Activated CD4-positive, alpha-beta T cell treated with anti-CD3 and anti-CD28 coated beads for 36 hours (primary cell): ENCODE measurements at regions not wholly inside any gene's neighbourhood (a gene's known extent, or its start where the extent isn't known, plus 50 kb on each side); places are given as distances from the start of the nearest gene placed in this dataset.

Experiments
- ATAC-seq: fragments of 200-7000 bp; cut with Tn5 transposase; one replicate; pipeline ENCODE4 v1.10.0; 2021; ENCODE audit warnings: mild to moderate bottlenecking, moderate library complexity
- CTCF ChIA-PET: fragments of 350-600 bp; sonication (Branson Sonifier 250); formaldehyde crosslinking; loops from one replicate; lab custom pipeline; 2021; ENCODE audit warnings: antibody characterized with exemption; lab: Charles Lee
- POLR2A ChIA-PET: fragments of 350-600 bp; sonication (Branson Sonifier 250); formaldehyde crosslinking; loops from one replicate; lab custom pipeline; 2021; ENCODE audit warnings: antibody characterized with exemption, inconsistent platforms; lab: Charles Lee
- DNase-seq: peaks from one replicate; pipeline ENCODE4 v3.0.0-alpha.2; 2020
- H3K27ac Mint-ChIP-seq: one replicate; pipeline ENCODE4 v1.8.0; 2021; ENCODE audit warnings: mixed read lengths
- H3K27me3 Mint-ChIP-seq: one replicate; pipeline ENCODE4 v1.8.0; 2021; ENCODE audit warnings: mixed read lengths
- H3K36me3 Mint-ChIP-seq: one replicate; pipeline ENCODE4 v1.8.0; 2021; ENCODE audit warnings: low read depth, mixed read lengths
- H3K4me1 Mint-ChIP-seq: one replicate; pipeline ENCODE4 v1.8.0; 2021; ENCODE audit warnings: mixed read lengths
- H3K4me3 Mint-ChIP-seq: one replicate; pipeline ENCODE4 v1.8.0; 2021; ENCODE audit warnings: mild to moderate bottlenecking, moderate library complexity, mixed read lengths
- H3K9me3 Mint-ChIP-seq: one replicate; pipeline ENCODE4 v1.8.0; 2021; ENCODE audit warnings: low read depth, mixed read lengths
- intact Hi-C, 2 experiments: fragments of 100-400 bp; cut with DNase I in 1 of 2; cut with micrococcal nuclease in 1 of 2; formaldehyde crosslinking; loops; one replicate each; pipeline versions ENCODE4 v1.14.2 to v1.15.1; 2022 to 2024; cut with DNase I, micrococcal nuclease

DNA sequence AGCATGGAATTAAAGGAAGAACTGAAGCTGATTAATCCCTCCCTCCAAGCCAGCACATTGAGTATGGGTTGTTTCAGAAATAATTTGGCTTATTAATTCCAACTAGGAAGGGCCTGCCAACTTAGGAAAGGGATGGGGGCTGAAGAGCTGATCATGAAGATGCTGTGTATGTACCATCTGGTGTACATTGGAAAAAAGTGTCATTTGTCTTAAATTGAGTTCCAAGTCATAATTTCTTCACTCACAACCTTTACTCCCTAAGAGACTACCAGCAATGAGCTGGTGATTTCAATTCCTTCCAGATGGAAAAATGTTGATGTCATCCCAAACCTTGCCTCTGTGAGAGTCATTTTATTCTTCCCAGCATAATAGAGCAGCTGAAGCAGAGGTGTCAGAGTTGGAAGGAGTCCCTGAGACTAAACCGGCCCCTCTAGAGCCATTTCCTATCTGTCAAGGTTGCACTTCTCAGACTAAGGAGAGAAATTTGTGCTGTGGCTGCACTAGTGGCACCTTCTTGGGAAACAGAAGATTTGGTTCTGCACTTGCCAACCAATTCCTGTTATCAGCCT, 79.4 kb downstream of the GTPBP8 start:
- Mint-ChIP-seq H3K27me3 (no peaks in the 10 kb centered on the region), H3K36me3 (peaks cover 37% of the 10 kb centered on the region), H3K4me3 (no peak overlapping the region), H3K9me3 (peaks cover 20% of the 10 kb centered on the region), H3K27ac (no peak overlapping the region), H3K4me1 (no peaks in the 10 kb centered on the region)
- ATAC-seq = no peak
- CTCF ChIA-PET = no interaction called here
- no peak for DNase-seq
- intact Hi-C loops = no loop called here
- POLR2A ChIA-PET = no interaction called here

DNA sequence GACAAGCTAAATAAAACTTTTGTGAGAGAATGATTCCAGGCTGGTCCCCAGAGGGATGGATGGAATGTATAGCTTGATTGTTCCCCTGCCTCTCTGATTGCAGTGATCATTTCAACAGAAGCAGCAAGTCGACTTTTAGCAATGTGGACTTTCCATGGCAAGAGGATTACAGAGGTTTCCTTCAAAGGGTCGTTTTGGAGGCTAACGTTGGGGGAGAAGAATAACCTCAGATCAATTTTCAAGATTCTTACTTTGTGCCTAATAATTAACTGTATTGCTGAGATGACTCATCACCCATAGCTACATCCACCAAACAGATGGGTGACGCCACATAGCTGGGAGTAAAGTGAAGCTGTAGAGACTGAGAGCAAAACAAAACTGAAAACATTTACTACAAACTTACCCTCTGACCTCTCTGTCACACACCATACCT, 79.9 kb downstream of the GTPBP8 start:
- DNase-seq (no peak), ATAC-seq (no peak)
- POLR2A ChIA-PET = no interaction called here
- H3K9me3 Mint-ChIP-seq = peaks cover 17% of the 10 kb centered on the region
- intact Hi-C loops = no loop called here
- no peaks in the 10 kb centered on the region for H3K4me1 Mint-ChIP-seq
- H3K4me3 Mint-ChIP-seq = no peak overlapping the region
- no peak overlapping the region for H3K27ac Mint-ChIP-seq
- no peaks in the 10 kb centered on the region for H3K27me3 Mint-ChIP-seq
- peaks cover 33% of the 10 kb centered on the region for H3K36me3 Mint-ChIP-seq
- CTCF ChIA-PET = interaction anchor here (0.7 kb wide), 1 partner anchor 10 kb away, joined by 4 read pairs; no protein-coding TSS in a partner anchor

DNA sequence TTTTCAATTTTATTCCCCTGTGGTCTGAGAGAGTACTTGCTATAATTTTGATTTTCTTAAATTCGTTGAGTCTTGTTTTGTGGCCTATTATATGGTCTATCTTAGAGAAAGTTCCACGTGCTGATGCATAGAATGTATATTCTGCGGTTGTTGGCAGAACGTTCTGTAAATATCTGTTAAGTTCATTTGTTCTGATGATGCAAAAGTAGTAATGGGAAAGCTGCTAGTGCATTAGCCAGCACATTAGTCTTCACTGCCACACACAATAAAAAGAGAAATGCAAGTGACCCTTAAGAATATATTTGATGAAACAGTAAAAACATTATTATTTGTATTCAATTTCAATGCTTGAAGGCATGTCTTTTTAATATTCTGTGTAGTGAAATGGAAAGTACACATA, 84.8 kb downstream of the GTPBP8 start:
- CTCF ChIA-PET = interaction anchor here (0.6 kb wide), 1 partner anchor 267 kb away, joined by 3 read pairs; no protein-coding TSS in a partner anchor
- Mint-ChIP-seq H3K27ac (no peak overlapping the region), H3K4me1 (no peaks in the 10 kb centered on the region), H3K36me3 (peaks cover 10% of the 10 kb centered on the region), H3K27me3 (no peaks in the 10 kb centered on the region), H3K4me3 (no peak overlapping the region), H3K9me3 (no peaks in the 10 kb centered on the region)
- DNase-seq (no peak), ATAC-seq (no peak)
- intact Hi-C loops = no loop called here
- POLR2A ChIA-PET = no interaction called here

DNA sequence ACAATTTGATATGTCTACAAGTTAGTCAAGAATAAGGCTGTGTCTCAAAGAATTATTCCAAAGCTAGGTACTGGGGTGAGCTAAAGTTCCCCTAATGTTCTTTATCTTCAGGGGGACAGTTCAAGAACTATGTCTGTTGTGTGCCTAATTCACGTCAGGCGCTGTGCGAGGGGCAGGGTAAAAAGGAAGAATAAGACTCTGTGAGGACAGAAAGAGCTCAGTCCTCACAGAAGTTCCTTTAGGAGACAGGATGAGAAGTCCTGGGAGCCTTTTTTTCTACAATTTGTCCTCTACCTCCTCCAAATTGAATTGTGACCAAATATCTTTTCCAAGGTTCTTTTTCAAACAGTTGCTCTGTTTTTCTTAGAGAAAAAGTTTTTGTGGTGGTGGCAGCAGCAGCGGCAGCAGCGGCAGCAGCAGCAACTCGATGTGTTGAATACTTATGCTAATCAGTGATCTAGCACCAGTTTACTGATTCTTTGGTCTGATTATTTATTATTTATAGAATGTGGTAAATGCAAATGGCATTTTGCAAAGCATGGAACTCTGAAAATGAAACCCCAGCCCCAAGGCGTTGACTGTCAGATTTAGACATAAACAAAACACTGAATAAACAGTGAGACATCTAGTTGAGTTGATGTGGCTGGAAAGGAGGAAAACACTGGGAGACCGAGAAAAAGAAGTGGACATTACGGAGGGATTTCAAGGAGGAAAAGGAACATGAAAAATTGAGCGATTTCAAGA, 88.6 kb downstream of the GTPBP8 start:
- ATAC-seq = no peak
- intact Hi-C loops = no loop called here
- no peak overlapping the region for H3K27ac Mint-ChIP-seq
- H3K4me1 Mint-ChIP-seq = no peaks in the 10 kb centered on the region
- peaks cover 2% of the 10 kb centered on the region for H3K36me3 Mint-ChIP-seq
- ChIA-PET POLR2A (interaction anchor here (0.5 kb wide), 1 partner anchor 278 kb away, joined by 3 read pairs; no protein-coding TSS in a partner anchor), CTCF (interaction anchor here (1.8 kb wide), 1 partner anchor 9 kb away, joined by 5 read pairs; no protein-coding TSS in a partner anchor)
- DNase-seq = no peak
- no peak overlapping the region for H3K4me3 Mint-ChIP-seq
- no peaks in the 10 kb centered on the region for H3K27me3 Mint-ChIP-seq
- H3K9me3 Mint-ChIP-seq = no peaks in the 10 kb centered on the region

DNA sequence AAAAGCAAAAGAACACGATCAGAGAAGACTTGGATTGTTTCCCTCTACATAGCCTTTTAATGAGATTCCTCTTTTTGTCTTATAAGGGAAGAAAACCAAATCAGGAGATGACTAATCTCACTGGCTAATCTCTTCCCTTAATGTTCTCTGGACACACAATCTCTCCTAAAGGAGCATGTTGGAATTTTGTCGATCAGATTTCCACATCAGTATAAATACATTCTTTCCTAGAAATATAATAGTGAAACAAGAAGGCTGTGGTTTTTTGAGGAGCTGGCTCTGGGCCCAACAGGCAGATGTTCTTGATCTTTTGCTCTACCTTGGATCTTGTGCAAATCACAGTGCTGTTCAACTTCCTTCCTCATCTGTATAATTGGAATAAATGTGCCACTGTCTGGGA, 94.0 kb downstream of the GTPBP8 start:
- intact Hi-C loops = no loop called here
- Mint-ChIP-seq H3K4me3 (no peak overlapping the region), H3K36me3 (peaks cover 12% of the 10 kb centered on the region), H3K27me3 (no peaks in the 10 kb centered on the region), H3K4me1 (peaks cover 5% of the 10 kb centered on the region), H3K27ac (no peak overlapping the region), H3K9me3 (no peaks in the 10 kb centered on the region)
- no peak for DNase-seq
- ChIA-PET CTCF (interaction anchor here (0.9 kb wide), 1 partner anchor 204 kb away, joined by 6 read pairs; no protein-coding TSS in a partner anchor), POLR2A (interaction anchor here (0.6 kb wide), 1 partner anchor 255 kb away, joined by 3 read pairs; no protein-coding TSS in a partner anchor)
- no peak for ATAC-seq

DNA sequence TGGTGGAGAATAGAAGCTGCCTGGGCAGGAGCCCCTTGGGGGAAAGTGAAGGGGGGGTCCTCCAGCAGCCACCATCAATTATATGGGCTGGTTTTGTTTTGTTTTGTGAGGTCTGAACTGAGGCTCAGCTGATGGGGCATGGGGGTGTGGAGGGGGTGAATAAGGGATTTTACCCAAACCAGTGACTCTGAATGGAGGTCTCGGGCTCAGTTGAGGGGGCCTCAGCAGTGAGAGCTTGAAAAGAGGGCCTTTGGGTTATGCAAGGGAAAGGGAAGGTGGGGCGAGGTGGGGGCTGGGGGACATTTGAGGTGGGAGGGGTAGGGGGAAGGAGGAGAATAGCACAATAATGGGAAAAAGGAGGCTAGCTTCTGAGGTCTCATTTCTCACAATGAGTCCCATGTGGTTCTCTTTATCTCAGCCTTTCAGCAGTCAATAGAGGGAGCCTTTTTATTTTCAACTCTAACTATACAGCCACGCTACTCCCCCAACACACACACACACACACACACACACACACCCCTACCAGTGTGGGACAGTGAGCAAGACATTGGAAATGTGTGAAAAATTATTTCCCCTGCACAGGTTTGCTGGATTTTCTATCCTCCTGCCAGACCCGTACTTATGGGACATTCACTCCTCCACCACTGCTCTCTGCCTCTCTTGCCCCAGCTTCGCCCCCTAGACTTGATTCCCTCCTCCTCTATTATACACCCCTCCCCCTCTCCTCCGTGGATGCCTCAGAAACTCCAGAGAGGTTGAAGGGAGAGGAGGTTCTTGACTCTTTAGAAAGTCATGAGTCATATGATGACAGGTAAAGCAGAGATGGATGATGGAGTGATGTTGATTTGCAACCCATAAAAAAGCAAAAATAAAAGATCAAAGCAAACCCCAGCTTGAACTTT, 96.0 kb downstream of the GTPBP8 start:
- Mint-ChIP-seq H3K4me3 (no peak overlapping the region), H3K36me3 (peaks cover 14% of the 10 kb centered on the region), H3K27me3 (no peaks in the 10 kb centered on the region), H3K4me1 (peaks cover 5% of the 10 kb centered on the region), H3K27ac (no peak overlapping the region), H3K9me3 (no peaks in the 10 kb centered on the region)
- ChIA-PET CTCF (interaction anchor here (1.0 to 1.9 kb wide), 3 partner anchors 8 to 65 kb away, joined by 3 to 5 read pairs (median 4); no protein-coding TSS in a partner anchor), POLR2A (interaction anchor here (0.6 kb wide), 1 partner anchor 30 kb away, joined by 4 read pairs; no protein-coding TSS in a partner anchor)
- ATAC-seq (peak; percentile 42), DNase-seq (no peak)
- intact Hi-C loops = no loop called here

DNA sequence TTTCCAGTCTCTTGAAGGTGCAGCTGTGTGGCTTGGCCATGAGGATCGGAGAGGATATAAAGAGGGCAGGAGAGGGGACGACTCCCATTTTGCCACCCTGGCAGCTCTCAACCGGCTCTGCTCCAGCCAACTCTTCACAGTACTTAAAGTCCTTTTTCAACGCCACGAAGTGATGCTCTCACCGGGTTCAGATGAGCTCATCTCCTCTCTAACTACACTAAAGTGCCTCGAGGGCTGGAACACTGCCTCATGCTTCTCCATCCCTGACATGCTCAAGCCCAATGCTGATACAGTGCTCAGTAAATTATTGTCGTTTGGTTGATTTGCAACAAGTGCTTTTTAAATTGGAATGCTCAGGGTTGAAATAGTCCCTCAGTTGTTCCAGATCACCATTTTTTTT, 97.8 kb downstream of the GTPBP8 start:
- intact Hi-C loops = no loop called here
- H3K4me1 Mint-ChIP-seq = peaks cover 5% of the 10 kb centered on the region
- no peaks in the 10 kb centered on the region for H3K27me3 Mint-ChIP-seq
- DNase-seq = no peak
- H3K36me3 Mint-ChIP-seq = peaks cover 17% of the 10 kb centered on the region
- H3K9me3 Mint-ChIP-seq = no peaks in the 10 kb centered on the region
- ChIA-PET POLR2A (no interaction called here), CTCF (interaction anchor here (0.8 to 1.9 kb wide), 2 partner anchors 10 to 48 kb away, joined by 3 to 5 read pairs; no protein-coding TSS in a partner anchor)
- H3K27ac Mint-ChIP-seq = no peak overlapping the region
- no peak for ATAC-seq
- H3K4me3 Mint-ChIP-seq = no peak overlapping the region

DNA sequence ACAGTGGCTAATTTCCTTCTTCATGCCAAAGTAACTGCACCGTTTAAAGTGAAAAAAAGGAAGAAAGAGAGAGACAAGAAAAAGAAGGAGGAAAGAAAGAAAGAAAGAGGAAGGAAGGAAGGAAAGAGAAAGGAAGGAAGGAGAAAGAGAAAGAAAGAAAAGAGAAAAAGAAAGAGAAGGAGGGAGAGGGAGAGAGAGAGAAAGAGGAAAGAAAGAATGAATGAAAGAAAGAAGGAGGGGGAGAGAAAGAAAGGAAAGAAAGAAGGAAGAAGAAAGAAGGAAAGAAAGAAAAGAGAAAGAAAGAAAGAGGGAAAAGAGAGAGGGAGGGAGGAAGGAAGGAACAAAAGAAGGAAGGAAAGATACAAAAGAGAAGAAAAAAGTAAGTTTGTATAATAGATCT, 100.6 kb downstream of the GTPBP8 start:
- H3K9me3 Mint-ChIP-seq = no peaks in the 10 kb centered on the region
- ChIA-PET POLR2A (no interaction called here), CTCF (no interaction called here)
- H3K27me3 Mint-ChIP-seq = no peaks in the 10 kb centered on the region
- DNase-seq (no peak), ATAC-seq (no peak)
- intact Hi-C loops = no loop called here
- peaks cover 17% of the 10 kb centered on the region for H3K36me3 Mint-ChIP-seq
- H3K4me1 Mint-ChIP-seq = peaks cover 10% of the 10 kb centered on the region
- no peak overlapping the region for H3K27ac Mint-ChIP-seq
- no peak overlapping the region for H3K4me3 Mint-ChIP-seq

DNA sequence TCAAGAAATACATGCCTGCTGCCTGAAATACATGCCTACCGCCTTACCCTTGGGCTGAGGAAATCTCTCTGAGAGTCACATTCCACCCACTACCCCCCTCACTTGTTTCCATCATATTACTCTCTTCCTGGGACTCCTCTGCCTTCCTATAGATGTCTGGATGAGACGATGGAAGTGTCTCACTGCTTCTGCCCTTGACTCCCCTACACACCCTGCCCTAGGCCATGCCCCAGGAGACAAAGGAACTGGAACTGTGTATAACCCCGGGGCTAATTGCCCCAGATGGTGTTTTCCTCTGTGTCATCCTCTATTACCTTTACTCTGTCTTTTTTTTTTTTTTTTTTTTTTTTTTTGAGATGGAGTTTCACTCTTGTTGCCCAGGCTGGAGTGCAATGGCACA, 102.0 kb downstream of the GTPBP8 start:
- no peaks in the 10 kb centered on the region for H3K9me3 Mint-ChIP-seq
- peaks cover 17% of the 10 kb centered on the region for H3K36me3 Mint-ChIP-seq
- H3K27me3 Mint-ChIP-seq = no peaks in the 10 kb centered on the region
- no peak for DNase-seq
- no peak overlapping the region for H3K27ac Mint-ChIP-seq
- POLR2A ChIA-PET = no interaction called here
- H3K4me3 Mint-ChIP-seq = no peak overlapping the region
- intact Hi-C loops = no loop called here
- CTCF ChIA-PET = interaction anchor here (0.9 kb wide), 1 partner anchor 27 kb away, joined by 5 read pairs; no protein-coding TSS in a partner anchor
- no peak for ATAC-seq
- peaks cover 5% of the 10 kb centered on the region for H3K4me1 Mint-ChIP-seq

DNA sequence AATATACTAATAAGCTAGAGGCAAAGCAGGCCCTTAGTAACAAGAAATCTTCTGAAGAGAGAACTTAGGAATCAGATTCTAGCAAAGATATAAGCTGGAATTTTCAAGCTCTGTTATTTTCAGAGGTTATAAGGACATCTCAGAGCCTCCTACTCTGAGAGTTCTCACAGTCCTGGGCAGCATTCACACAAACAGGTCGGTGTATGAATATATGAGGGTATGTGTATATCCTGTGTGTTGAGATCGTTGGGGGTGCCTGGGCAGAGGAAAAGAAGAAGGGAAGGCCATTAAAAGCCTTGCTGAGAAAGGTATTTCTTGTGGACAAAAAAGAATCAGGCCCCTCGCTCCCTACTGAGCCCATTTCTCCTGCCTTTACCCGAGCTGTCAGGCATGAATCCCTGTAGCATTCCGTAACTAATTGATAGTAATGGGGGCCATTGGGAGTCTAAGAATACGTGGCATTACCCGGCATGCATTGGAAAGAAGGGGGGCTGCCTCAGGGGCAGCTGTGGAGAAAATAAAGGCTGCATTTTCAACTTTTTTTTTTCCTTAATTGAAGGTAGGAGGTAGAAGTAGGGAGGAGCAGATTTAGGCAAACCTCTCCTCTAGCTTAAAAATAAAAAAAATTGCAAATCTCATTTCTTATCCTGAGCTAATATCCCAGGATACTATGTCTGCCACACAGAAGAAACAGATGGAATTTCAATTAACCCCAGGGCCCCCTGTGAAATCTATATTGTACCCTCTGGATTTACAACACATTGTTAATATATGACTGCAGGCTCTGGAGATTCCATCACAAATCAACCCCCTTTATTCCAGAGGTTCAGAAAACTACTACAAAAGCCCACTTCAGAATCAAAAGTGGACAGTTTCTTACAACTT, 103.8 kb downstream of the GTPBP8 start:
- CTCF ChIA-PET = interaction anchor here (1.1 kb wide), 1 partner anchor 46 kb away, joined by 3 read pairs; no protein-coding TSS in a partner anchor

More for the DNA sequence above, 103.8 kb downstream of the GTPBP8 start:
- DNase-seq (no peak), ATAC-seq (no peak)
- peaks cover 7% of the 10 kb centered on the region for H3K36me3 Mint-ChIP-seq
- POLR2A ChIA-PET = no interaction called here
- peaks cover 5% of the 10 kb centered on the region for H3K4me1 Mint-ChIP-seq
- H3K4me3 Mint-ChIP-seq = no peak overlapping the region
- H3K27ac Mint-ChIP-seq = no peak overlapping the region
- H3K27me3 Mint-ChIP-seq = no peaks in the 10 kb centered on the region
- no peaks in the 10 kb centered on the region for H3K9me3 Mint-ChIP-seq
- intact Hi-C loops = no loop called here
